ENCODE measurements at regions not wholly inside any gene's neighbourhood (a gene's known extent, or its start where the extent isn't known, plus 50 kb on each side); places are given as distances from the start of the nearest gene placed in this dataset.

DNA sequence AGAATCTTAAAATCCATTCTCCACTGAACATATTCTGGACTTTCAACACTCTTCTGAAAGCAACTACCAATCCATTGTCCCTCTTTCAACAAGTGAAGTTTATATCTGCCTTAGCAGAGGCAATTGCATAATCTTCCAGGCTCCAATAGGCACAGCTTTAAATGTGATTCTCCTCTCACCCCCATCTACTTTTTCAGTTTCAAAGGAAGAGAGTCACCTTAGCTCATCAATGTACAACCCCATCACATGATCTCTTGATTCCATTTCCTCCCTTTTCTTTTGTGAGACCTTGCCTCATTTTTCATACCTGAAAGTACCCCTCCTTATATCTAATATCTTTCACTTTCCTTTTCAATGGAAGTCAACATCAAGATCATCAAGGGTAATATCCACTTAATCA lies 921.7 kb upstream of the EPHA5 start:
- Histone ChIP-seq H3K4me3 (no peak overlapping the region), H3K36me3 (no peaks in the 10 kb centered on the region), H3K4me1 (no peaks in the 10 kb centered on the region), H3K27me3 (no peaks in the 10 kb centered on the region), H3K27ac (no peak overlapping the region), H3K9me3 (no peaks in the 10 kb centered on the region)
- intact Hi-C loops (cut with DNase I; ENCODE audit: low total_unique reads): no loop called here
- TF ChIP-seq POLR2A (IDR thresholded peaks at IDR 0.05) (no peak), POLR2AphosphoS5 (IDR thresholded peaks at IDR 0.05) (no peak)
- TF ChIP-seq, protein P1, sequence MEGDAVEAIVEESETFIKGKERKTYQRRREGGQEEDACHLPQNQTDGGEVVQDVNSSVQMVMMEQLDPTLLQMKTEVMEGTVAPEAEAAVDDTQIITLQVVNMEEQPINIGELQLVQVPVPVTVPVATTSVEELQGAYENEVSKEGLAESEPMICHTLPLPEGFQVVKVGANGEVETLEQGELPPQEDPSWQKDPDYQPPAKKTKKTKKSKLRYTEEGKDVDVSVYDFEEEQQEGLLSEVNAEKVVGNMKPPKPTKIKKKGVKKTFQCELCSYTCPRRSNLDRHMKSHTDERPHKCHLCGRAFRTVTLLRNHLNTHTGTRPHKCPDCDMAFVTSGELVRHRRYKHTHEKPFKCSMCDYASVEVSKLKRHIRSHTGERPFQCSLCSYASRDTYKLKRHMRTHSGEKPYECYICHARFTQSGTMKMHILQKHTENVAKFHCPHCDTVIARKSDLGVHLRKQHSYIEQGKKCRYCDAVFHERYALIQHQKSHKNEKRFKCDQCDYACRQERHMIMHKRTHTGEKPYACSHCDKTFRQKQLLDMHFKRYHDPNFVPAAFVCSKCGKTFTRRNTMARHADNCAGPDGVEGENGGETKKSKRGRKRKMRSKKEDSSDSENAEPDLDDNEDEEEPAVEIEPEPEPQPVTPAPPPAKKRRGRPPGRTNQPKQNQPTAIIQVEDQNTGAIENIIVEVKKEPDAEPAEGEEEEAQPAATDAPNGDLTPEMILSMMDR (IDR thresholded peaks at IDR 0.05): no peak
- no peak for DNase-seq (ENCODE audit: low spot score in 2 of 2)

DNA sequence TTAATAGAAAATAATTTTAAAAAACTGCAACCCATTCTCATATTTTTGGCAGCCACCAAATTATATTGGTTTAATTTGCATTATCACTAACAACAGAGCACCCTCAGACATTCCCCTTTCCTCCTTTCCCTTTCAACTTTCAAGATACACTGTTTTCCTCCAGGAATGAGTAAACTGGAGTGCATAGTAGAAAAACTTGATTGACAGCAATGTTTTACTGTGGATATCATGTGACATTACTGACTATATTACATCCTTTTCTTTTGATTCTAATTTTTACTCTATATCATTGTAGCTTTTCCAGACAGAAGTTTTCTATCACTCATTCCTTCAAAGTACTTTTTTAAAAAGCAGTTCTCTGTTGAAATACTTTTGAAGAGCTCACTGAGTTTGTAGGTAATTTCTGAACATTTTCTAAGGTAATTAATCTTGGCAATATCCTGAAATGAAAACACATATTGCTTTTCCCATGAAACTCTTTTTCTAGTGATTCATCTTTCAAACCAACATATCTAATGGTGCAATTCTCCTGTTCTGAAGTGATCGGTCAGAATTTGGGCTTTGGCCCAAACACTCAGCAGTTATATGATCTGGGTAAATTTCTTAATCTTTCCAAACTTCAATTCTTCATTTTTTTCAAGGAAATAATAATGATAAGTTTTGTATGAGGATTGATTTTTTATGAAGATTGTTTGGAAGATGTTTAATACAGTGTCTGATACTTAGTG lies 920.4 kb upstream of the EPHA5 start:
- no peaks in the 10 kb centered on the region for H3K36me3 ChIP-seq
- no peak overlapping the region for H3K27ac ChIP-seq
- intact Hi-C loops (cut with DNase I; ENCODE audit: low total_unique reads): no loop called here
- TF ChIP-seq, protein P1 (IDR thresholded peaks at IDR 0.05): no peak
- TF ChIP-seq POLR2A (IDR thresholded peaks at IDR 0.05) (no peak), POLR2AphosphoS5 (IDR thresholded peaks at IDR 0.05) (no peak)
- H3K27me3 ChIP-seq: no peaks in the 10 kb centered on the region
- no peaks in the 10 kb centered on the region for H3K4me1 ChIP-seq
- no peak overlapping the region for H3K4me3 ChIP-seq
- DNase-seq (ENCODE audit: low spot score in 2 of 2): no peak
- H3K9me3 ChIP-seq: no peaks in the 10 kb centered on the region

DNA sequence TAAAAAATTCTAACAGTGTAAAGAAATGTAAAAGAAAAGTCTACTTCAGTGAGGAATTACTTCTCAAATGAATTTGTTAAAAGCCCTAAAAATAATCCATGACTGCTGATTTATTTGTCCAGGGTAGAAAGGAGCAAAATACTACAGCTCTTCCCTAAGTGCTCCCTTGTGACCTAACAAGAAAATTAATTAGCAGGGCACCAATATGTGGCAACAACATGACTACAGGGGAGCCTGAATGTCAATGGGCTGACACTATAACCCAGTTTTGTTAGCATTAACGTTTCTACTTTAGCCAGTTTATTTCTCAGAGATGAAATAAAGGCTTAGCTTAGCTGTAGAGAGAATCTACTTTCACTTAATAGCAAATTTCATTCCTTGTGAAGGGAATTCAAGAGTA lies 918.9 kb upstream of the EPHA5 start:
- Histone ChIP-seq H3K36me3 (no peaks in the 10 kb centered on the region), H3K4me3 (no peak overlapping the region), H3K27ac (no peak overlapping the region), H3K4me1 (no peaks in the 10 kb centered on the region), H3K9me3 (no peaks in the 10 kb centered on the region), H3K27me3 (no peaks in the 10 kb centered on the region)
- DNase-seq (ENCODE audit: low spot score in 2 of 2): no peak
- TF ChIP-seq, protein P1 (IDR thresholded peaks at IDR 0.05): no peak
- TF ChIP-seq POLR2A (IDR thresholded peaks at IDR 0.05): no peak
- TF ChIP-seq POLR2AphosphoS5 (IDR thresholded peaks at IDR 0.05): no peak
- intact Hi-C loops (cut with DNase I; ENCODE audit: low total_unique reads): no loop called here

DNA sequence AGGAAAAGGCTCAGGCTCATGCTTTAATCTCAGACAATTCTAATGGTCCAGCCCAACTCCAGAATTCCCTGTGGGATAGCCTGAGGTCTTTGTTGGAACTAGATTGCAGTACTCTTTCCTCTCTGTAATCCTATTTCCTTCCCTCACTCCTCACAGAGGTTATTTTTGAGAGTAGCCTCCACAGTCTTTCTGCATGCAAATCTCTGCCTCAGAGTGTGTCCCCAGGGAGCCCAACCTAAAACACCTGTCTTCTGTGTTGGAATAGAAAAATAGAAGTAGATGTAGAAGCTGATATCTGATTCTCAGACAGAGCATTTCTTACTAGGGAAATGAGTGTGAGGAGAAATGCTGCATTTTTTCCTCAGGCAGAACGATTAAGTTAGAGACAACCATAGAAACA lies 915.5 kb upstream of the EPHA5 start:
- no peaks in the 10 kb centered on the region for H3K4me1 ChIP-seq
- H3K27ac ChIP-seq: no peak overlapping the region
- no peaks in the 10 kb centered on the region for H3K9me3 ChIP-seq
- no peaks in the 10 kb centered on the region for H3K27me3 ChIP-seq
- intact Hi-C loops (cut with DNase I; ENCODE audit: low total_unique reads): no loop called here
- H3K4me3 ChIP-seq: no peak overlapping the region
- no peak for DNase-seq (ENCODE audit: low spot score in 2 of 2)
- no peak for TF ChIP-seq POLR2A (IDR thresholded peaks at IDR 0.05)
- no peak for TF ChIP-seq POLR2AphosphoS5 (IDR thresholded peaks at IDR 0.05)
- TF ChIP-seq, protein P1 (IDR thresholded peaks at IDR 0.05): no peak
- H3K36me3 ChIP-seq: no peaks in the 10 kb centered on the region

DNA sequence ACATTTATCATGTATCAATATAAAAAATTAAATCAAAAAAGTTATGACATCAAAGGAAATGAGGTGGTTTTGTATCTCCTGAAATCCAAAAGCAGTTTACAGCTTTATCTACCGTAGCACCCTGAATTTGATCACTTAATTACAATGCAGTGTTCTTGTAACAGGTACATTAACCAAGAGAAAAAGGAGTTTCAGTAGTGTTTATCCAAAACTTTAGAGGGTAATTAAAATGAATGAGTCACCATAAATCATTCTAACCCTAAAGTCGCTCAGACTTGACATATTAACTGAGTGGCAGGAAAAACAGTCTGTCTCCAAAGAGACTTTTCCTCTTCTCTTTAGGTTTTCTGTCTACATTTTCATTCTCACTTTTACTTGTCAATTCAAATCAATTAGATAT lies 907.6 kb upstream of the EPHA5 start:
- intact Hi-C loops (cut with DNase I; ENCODE audit: low total_unique reads): no loop called here
- H3K4me3 ChIP-seq: no peak overlapping the region
- H3K9me3 ChIP-seq: no peaks in the 10 kb centered on the region
- no peaks in the 10 kb centered on the region for H3K27me3 ChIP-seq
- DNase-seq (ENCODE audit: low spot score in 2 of 2): no peak
- TF ChIP-seq, protein P1 (IDR thresholded peaks at IDR 0.05): no peak
- TF ChIP-seq POLR2A (IDR thresholded peaks at IDR 0.05): no peak
- no peak for TF ChIP-seq POLR2AphosphoS5 (IDR thresholded peaks at IDR 0.05)
- H3K27ac ChIP-seq: no peak overlapping the region
- no peaks in the 10 kb centered on the region for H3K36me3 ChIP-seq
- no peaks in the 10 kb centered on the region for H3K4me1 ChIP-seq

Measured in breast epithelium (tissue), 4 donors.